GM18858 (cell line): ENCODE measurements at regions not wholly inside any gene's neighbourhood (a gene's known extent, or its start where the extent isn't known, plus 50 kb on each side); places are given as distances from the start of the nearest gene placed in this dataset.
"Not testable (repeated sequence)": the region's sequence is repeated elsewhere in the genome, so short reads cannot be mapped to it uniquely, and the experiment has no call there.

Experiments used
- ATAC-seq: cut with Tn5 transposase; IDR thresholded peaks from one replicate; pipeline ENCODE4 v1.9.1; 2021; ENCODE audit not compliant: unreplicated experiment

GRCh38 chr4:143819029-143819428 is 86.3 kb downstream of the GYPE start:
- ATAC-seq, result no peak

GRCh38 chr4:143817866-143818265 is 87.5 kb downstream of the GYPE start:
- ATAC-seq, result not testable (repeated sequence)

GRCh38 chr4:143815375-143815774 is 90.0 kb downstream of the GYPE start:
- not testable (repeated sequence) for ATAC-seq

GRCh38 chr4:143813431-143814154 is 91.8 kb downstream of the GYPE start:
- not testable (repeated sequence) for ATAC-seq

GRCh38 chr4:143791693-143792092 is 91.2 kb upstream of the FREM3 start:
- not testable (repeated sequence) for ATAC-seq

GRCh38 chr4:143790425-143790824 is 90.0 kb upstream of the FREM3 start:
- not testable (repeated sequence) for ATAC-seq

GRCh38 chr4:143789618-143790017 is 89.1 kb upstream of the FREM3 start:
- ATAC-seq, result not testable (repeated sequence)

- no peak for ATAC-seq
These were observed 84.1 kb upstream of the FREM3 start for GRCh38 chr4:143784567-143784966.

- ATAC-seq, result no peak
These were observed 82.0 kb upstream of the FREM3 start for GRCh38 chr4:143782521-143782920.

GRCh38 chr4:143773998-143774895 is 73.8 kb upstream of the FREM3 start:
- peak; percentile 100 for ATAC-seq

- ATAC-seq, result no peak
These were observed 70.8 kb upstream of the FREM3 start for GRCh38 chr4:143771269-143771668.

GRCh38 chr4:143768007-143768591 is 67.6 kb upstream of the FREM3 start:
- ATAC-seq, result no peak

GRCh38 chr4:143763587-143763986 is 63.1 kb upstream of the FREM3 start:
- no peak for ATAC-seq

- ATAC-seq, result no peak
These were observed 62.0 kb upstream of the FREM3 start for GRCh38 chr4:143762511-143762910.
